Activated T-helper 17 cell treated with anti-CD3 and anti-CD28 coated beads, Interleukin-2, amount 50 U/mL, for 72 hours (primary cell): ENCODE measurements at regions not wholly inside any gene's neighbourhood (a gene's known extent, or its start where the extent isn't known, plus 50 kb on each side); places are given as distances from the start of the nearest gene placed in this dataset.

Experiments
- ATAC-seq: fragments of 150-1000 bp; cut with Tn5 transposase; replicated peaks from 2 replicates; pipeline ENCODE4 v1.10.0; 2021; ENCODE audit warnings: mild to moderate bottlenecking, moderate library complexity
- H3K27ac Mint-ChIP-seq: one replicate; pipeline ENCODE4 v1.8.0; 2022; ENCODE audit warnings: mixed read lengths
- H3K27me3 Mint-ChIP-seq: one replicate; pipeline ENCODE4 v1.8.0; 2022; ENCODE audit warnings: mixed read lengths
- H3K36me3 Mint-ChIP-seq: one replicate; pipeline ENCODE4 v1.8.0; 2022; ENCODE audit warnings: low read depth, mild to moderate bottlenecking, mixed read lengths
- H3K4me1 Mint-ChIP-seq: one replicate; pipeline ENCODE4 v1.8.0; 2022; ENCODE audit warnings: mixed read lengths
- H3K4me3 Mint-ChIP-seq: one replicate; pipeline ENCODE4 v1.8.0; 2022; ENCODE audit warnings: mild to moderate bottlenecking, mixed read lengths
- H3K9me3 Mint-ChIP-seq: one replicate; pipeline ENCODE4 v1.8.0; 2022; ENCODE audit warnings: mixed read lengths

- no peaks in the 10 kb centered on the region for H3K9me3 Mint-ChIP-seq
- no peak overlapping the region for H3K27ac Mint-ChIP-seq
- no peak for ATAC-seq
- H3K36me3 Mint-ChIP-seq, result no peaks in the 10 kb centered on the region
- peaks cover 3% of the 10 kb centered on the region for H3K27me3 Mint-ChIP-seq
- H3K4me3 Mint-ChIP-seq, result no peak overlapping the region
- no peaks in the 10 kb centered on the region for H3K4me1 Mint-ChIP-seq
These were observed 105.4 kb upstream of the TLL1 start for GRCh38 chr4:165767671-165768070.

- ATAC-seq, result no peak
- Mint-ChIP-seq H3K36me3 (no peaks in the 10 kb centered on the region), H3K27me3 (peaks cover 3% of the 10 kb centered on the region), H3K9me3 (no peaks in the 10 kb centered on the region), H3K4me1 (no peaks in the 10 kb centered on the region), H3K27ac (no peak overlapping the region), H3K4me3 (no peak overlapping the region)
These were observed 104.8 kb upstream of the TLL1 start for GRCh38 chr4:165768281-165768680.

GRCh38 chr4:165774326-165774725, 98.7 kb upstream of the TLL1 start:
- Mint-ChIP-seq H3K36me3 (no peaks in the 10 kb centered on the region), H3K9me3 (peaks cover 4% of the 10 kb centered on the region), H3K4me3 (no peak overlapping the region), H3K4me1 (no peaks in the 10 kb centered on the region), H3K27ac (no peak overlapping the region), H3K27me3 (no peaks in the 10 kb centered on the region)
- no peak for ATAC-seq

GRCh38 chr4:165779950-165780670, 92.9 kb upstream of the TLL1 start:
- ATAC-seq, result no peak
- Mint-ChIP-seq H3K27ac (no peak overlapping the region), H3K9me3 (peaks cover 4% of the 10 kb centered on the region), H3K4me1 (no peaks in the 10 kb centered on the region), H3K27me3 (no peaks in the 10 kb centered on the region), H3K4me3 (no peak overlapping the region), H3K36me3 (no peaks in the 10 kb centered on the region)

GRCh38 chr4:165780735-165781134, 92.3 kb upstream of the TLL1 start:
- Mint-ChIP-seq H3K27ac (no peak overlapping the region), H3K4me1 (no peaks in the 10 kb centered on the region), H3K27me3 (no peaks in the 10 kb centered on the region), H3K4me3 (no peak overlapping the region), H3K36me3 (no peaks in the 10 kb centered on the region), H3K9me3 (peaks cover 4% of the 10 kb centered on the region)
- no peak for ATAC-seq

- no peak overlapping the region for H3K4me3 Mint-ChIP-seq
- H3K36me3 Mint-ChIP-seq, result no peaks in the 10 kb centered on the region
- no peak for ATAC-seq
- H3K27ac Mint-ChIP-seq, result no peak overlapping the region
- H3K4me1 Mint-ChIP-seq, result no peaks in the 10 kb centered on the region
- peaks cover under 1% of the 10 kb centered on the region for H3K9me3 Mint-ChIP-seq
- H3K27me3 Mint-ChIP-seq, result no peaks in the 10 kb centered on the region
These were observed 90.4 kb upstream of the TLL1 start for GRCh38 chr4:165782623-165783022.

- Mint-ChIP-seq H3K4me3 (no peak overlapping the region), H3K27me3 (no peaks in the 10 kb centered on the region), H3K4me1 (no peaks in the 10 kb centered on the region), H3K27ac (no peak overlapping the region), H3K9me3 (no peaks in the 10 kb centered on the region), H3K36me3 (no peaks in the 10 kb centered on the region)
- ATAC-seq, result no peak
These were observed 89.4 kb upstream of the TLL1 start for GRCh38 chr4:165783626-165784025.

GRCh38 chr4:165784672-165785071, 88.4 kb upstream of the TLL1 start:
- H3K27ac Mint-ChIP-seq, result no peak overlapping the region
- H3K4me1 Mint-ChIP-seq, result no peaks in the 10 kb centered on the region
- H3K36me3 Mint-ChIP-seq, result no peaks in the 10 kb centered on the region
- H3K27me3 Mint-ChIP-seq, result no peaks in the 10 kb centered on the region
- no peaks in the 10 kb centered on the region for H3K9me3 Mint-ChIP-seq
- no peak overlapping the region for H3K4me3 Mint-ChIP-seq
- ATAC-seq, result no peak

GRCh38 chr4:165785337-165785736, 87.7 kb upstream of the TLL1 start:
- H3K27ac Mint-ChIP-seq, result no peak overlapping the region
- H3K4me1 Mint-ChIP-seq, result no peaks in the 10 kb centered on the region

GRCh38 chr4:165787516-165788274, 85.3 kb upstream of the TLL1 start:
- Mint-ChIP-seq H3K27me3 (no peaks in the 10 kb centered on the region), H3K36me3 (no peaks in the 10 kb centered on the region), H3K9me3 (no peaks in the 10 kb centered on the region), H3K4me3 (no peak overlapping the region), H3K27ac (no peak overlapping the region), H3K4me1 (no peaks in the 10 kb centered on the region)
- no peak for ATAC-seq

More at GRCh38 chr4:165785337-165785736, 87.7 kb upstream of the TLL1 start:
- Mint-ChIP-seq H3K9me3 (no peaks in the 10 kb centered on the region), H3K27me3 (no peaks in the 10 kb centered on the region), H3K4me3 (no peak overlapping the region), H3K36me3 (no peaks in the 10 kb centered on the region)
- no peak for ATAC-seq

- Mint-ChIP-seq H3K27ac (no peak overlapping the region), H3K27me3 (no peaks in the 10 kb centered on the region), H3K4me1 (no peaks in the 10 kb centered on the region), H3K9me3 (no peaks in the 10 kb centered on the region), H3K36me3 (no peaks in the 10 kb centered on the region), H3K4me3 (no peak overlapping the region)
- no peak for ATAC-seq
These were observed 84.2 kb upstream of the TLL1 start for GRCh38 chr4:165788686-165789463.

- Mint-ChIP-seq H3K9me3 (no peaks in the 10 kb centered on the region), H3K36me3 (no peaks in the 10 kb centered on the region), H3K4me1 (no peaks in the 10 kb centered on the region)
These were observed 79.8 kb upstream of the TLL1 start for GRCh38 chr4:165793236-165793635.

GRCh38 chr4:165794834-165795233, 78.2 kb upstream of the TLL1 start:
- no peaks in the 10 kb centered on the region for H3K4me1 Mint-ChIP-seq
- no peaks in the 10 kb centered on the region for H3K36me3 Mint-ChIP-seq
- no peaks in the 10 kb centered on the region for H3K27me3 Mint-ChIP-seq
- H3K4me3 Mint-ChIP-seq, result no peak overlapping the region
- no peaks in the 10 kb centered on the region for H3K9me3 Mint-ChIP-seq
- no peak for ATAC-seq
- H3K27ac Mint-ChIP-seq, result no peak overlapping the region

More at GRCh38 chr4:165793236-165793635, 79.8 kb upstream of the TLL1 start:
- H3K27ac Mint-ChIP-seq, result no peak overlapping the region
- ATAC-seq, result no peak
- H3K4me3 Mint-ChIP-seq, result no peak overlapping the region
- no peaks in the 10 kb centered on the region for H3K27me3 Mint-ChIP-seq

GRCh38 chr4:165799384-165799815, 73.6 kb upstream of the TLL1 start:
- H3K4me3 Mint-ChIP-seq, result no peak overlapping the region
- H3K9me3 Mint-ChIP-seq, result no peaks in the 10 kb centered on the region
- H3K27ac Mint-ChIP-seq, result no peak overlapping the region
- no peaks in the 10 kb centered on the region for H3K36me3 Mint-ChIP-seq
- no peaks in the 10 kb centered on the region for H3K4me1 Mint-ChIP-seq
- H3K27me3 Mint-ChIP-seq, result no peaks in the 10 kb centered on the region
- no peak for ATAC-seq

GRCh38 chr4:165802452-165802851, 70.6 kb upstream of the TLL1 start:
- Mint-ChIP-seq H3K4me3 (no peak overlapping the region), H3K27ac (no peak overlapping the region), H3K27me3 (no peaks in the 10 kb centered on the region), H3K4me1 (no peaks in the 10 kb centered on the region), H3K9me3 (no peaks in the 10 kb centered on the region), H3K36me3 (no peaks in the 10 kb centered on the region)
- no peak for ATAC-seq
